KMS-11 (cell line): ENCODE measurements at regions not wholly inside any gene's neighbourhood (a gene's known extent, or its start where the extent isn't known, plus 50 kb on each side); places are given as distances from the start of the nearest gene placed in this dataset.

Experiments used
- H2AFZ ChIP-seq: fragments of 200-600 bp; sonication (generic); 2 replicates; pipeline ENCODE4 v1.6.1; 2016; ENCODE audit warnings: antibody characterized with exemption, mixed run types, low read depth
- H3K27ac ChIP-seq: fragments of 200-600 bp; sonication (generic); 2 replicates; pipeline ENCODE4 v1.6.1; 2016; ENCODE audit warnings: mild to moderate bottlenecking, mixed run types
- H3K27me3 ChIP-seq: fragments of 200-600 bp; sonication (generic); 2 replicates; pipeline ENCODE4 v1.6.1; 2017; ENCODE audit warnings: mild to moderate bottlenecking, low read depth, mixed run types, moderate library complexity; ENCODE audit not compliant: insufficient read depth
- H3K36me3 ChIP-seq: fragments of 200-600 bp; sonication (generic); 2 replicates; pipeline ENCODE4 v1.6.1; 2017; ENCODE audit warnings: mild to moderate bottlenecking, mixed run types; ENCODE audit not compliant: insufficient read depth
- H3K4me1 ChIP-seq: fragments of 200-600 bp; sonication (generic); 2 replicates; pipeline ENCODE4 v1.6.1; 2016; ENCODE audit warnings: mild to moderate bottlenecking, low read depth, mixed run types; ENCODE audit not compliant: poor library complexity, severe bottlenecking
- H3K4me2 ChIP-seq: fragments of 200-600 bp; sonication (generic); 2 replicates; pipeline ENCODE4 v1.7.0; 2016; ENCODE audit warnings: mild to moderate bottlenecking, mixed run types
- H3K4me3 ChIP-seq: fragments of 200-600 bp; sonication (generic); IDR thresholded peaks from 2 replicates; pipeline ENCODE4 v1.6.1; 2017; ENCODE audit warnings: low read depth, low read length, mixed read lengths; ENCODE audit not compliant: insufficient read depth
- H3K79me2 ChIP-seq: fragments of 200-600 bp; sonication (generic); 2 replicates; pipeline ENCODE4 v1.6.1; 2016; ENCODE audit warnings: low read depth, mixed run types; ENCODE audit not compliant: insufficient read depth
- H3K9ac ChIP-seq: fragments of 200-600 bp; sonication (generic); 2 replicates; pipeline ENCODE4 v1.6.1; 2016; ENCODE audit warnings: mild to moderate bottlenecking, mixed run types
- H4K20me1 ChIP-seq: fragments of 200-600 bp; sonication (generic); 2 replicates; pipeline ENCODE4 v1.6.1; 2016; ENCODE audit warnings: mild to moderate bottlenecking, mixed run types; ENCODE audit not compliant: insufficient read depth
- CTCF ChIP-seq: fragments of 200-600 bp; sonication (generic); conservative IDR thresholded peaks from 2 replicates; pipeline ENCODE4 v1.6.1; 2017; ENCODE audit warnings: low read depth, mild to moderate bottlenecking, antibody characterized with exemption, low read length, moderate library complexity, mixed read lengths

GRCh38 chr2:190766595-190766994 is 114.0 kb upstream of the GLS start:
- no peaks in the 10 kb centered on the region for H3K27me3 ChIP-seq
- TF ChIP-seq CTCF, result no peak

GRCh38 chr2:190767821-190768220 is 112.8 kb upstream of the GLS start:
- Histone ChIP-seq H2AFZ (no peak overlapping the region), H3K4me3 (no peak overlapping the region), H3K4me2 (no peak overlapping the region), H4K20me1 (no peaks in the 10 kb centered on the region), H3K36me3 (no peaks in the 10 kb centered on the region), H3K79me2 (no peaks in the 10 kb centered on the region), H3K27ac (no peak overlapping the region), H3K27me3 (no peaks in the 10 kb centered on the region), H3K9ac (no peak overlapping the region), H3K4me1 (no peaks in the 10 kb centered on the region)
- TF ChIP-seq CTCF, result no peak

More at GRCh38 chr2:190766595-190766994, 114.0 kb upstream of the GLS start:
- Histone ChIP-seq H2AFZ (no peak overlapping the region), H3K36me3 (no peaks in the 10 kb centered on the region), H4K20me1 (no peaks in the 10 kb centered on the region), H3K27ac (no peak overlapping the region), H3K9ac (no peak overlapping the region), H3K79me2 (no peaks in the 10 kb centered on the region), H3K4me3 (no peak overlapping the region), H3K4me1 (no peaks in the 10 kb centered on the region), H3K4me2 (no peak overlapping the region)

- Histone ChIP-seq H3K4me3 (no peak overlapping the region), H3K27me3 (no peaks in the 10 kb centered on the region), H2AFZ (no peak overlapping the region), H3K27ac (no peak overlapping the region), H3K4me2 (no peak overlapping the region), H3K4me1 (no peaks in the 10 kb centered on the region), H3K79me2 (no peaks in the 10 kb centered on the region), H3K36me3 (no peaks in the 10 kb centered on the region), H4K20me1 (no peaks in the 10 kb centered on the region), H3K9ac (no peak overlapping the region)
- no peak for TF ChIP-seq CTCF
Observed at GRCh38 chr2:190769258-190769657, 111.4 kb upstream of the GLS start.

GRCh38 chr2:190771726-190772125 is 108.9 kb upstream of the GLS start:
- Histone ChIP-seq H3K36me3 (no peaks in the 10 kb centered on the region), H3K27me3 (no peaks in the 10 kb centered on the region), H3K4me1 (no peaks in the 10 kb centered on the region), H3K79me2 (no peaks in the 10 kb centered on the region), H3K9ac (no peak overlapping the region), H3K4me3 (no peak overlapping the region), H3K27ac (no peak overlapping the region), H3K4me2 (no peak overlapping the region), H2AFZ (no peak overlapping the region), H4K20me1 (no peaks in the 10 kb centered on the region)
- no peak for TF ChIP-seq CTCF
